ENCODE measurements at regions not wholly inside any gene's neighbourhood (a gene's known extent, or its start where the extent isn't known, plus 50 kb on each side); places are given as distances from the start of the nearest gene placed in this dataset.

DNA sequence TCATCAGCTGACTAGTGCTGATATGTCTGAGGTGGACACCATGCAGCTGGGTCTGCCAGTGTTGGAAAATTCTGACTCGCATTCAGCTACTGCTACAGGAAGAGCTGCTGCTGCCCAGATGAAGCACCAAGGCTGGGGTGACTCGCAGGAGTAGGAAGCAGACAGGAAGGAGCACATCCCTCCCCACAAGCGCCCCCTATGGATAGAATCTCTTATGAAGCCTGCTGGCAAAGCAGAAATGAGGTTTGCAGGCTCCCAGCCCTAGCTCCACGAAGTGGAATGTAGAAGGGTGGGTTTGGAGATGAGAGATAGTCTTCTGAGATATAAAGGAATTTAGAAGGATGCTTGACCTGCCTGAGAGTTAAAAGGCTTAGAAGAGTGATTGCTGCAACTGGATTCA is 443.0 kb downstream of the ACTL7B start:
- no peaks in the 10 kb centered on the region for H3K79me2 ChIP-seq (ENCODE audit: low read length)
- H3K4me2 ChIP-seq (ENCODE audit: low read length) = no peak overlapping the region
- ATAC-seq (no peak), DNase-seq (peak; percentile 14)
- no peak overlapping the region for H3K27ac ChIP-seq (ENCODE audit: low read length)
- peaks cover 5% of the 10 kb centered on the region; the same call in 1 of the 2 replicates for H3K4me1 ChIP-seq (ENCODE audit: insufficient read depth, low read length)
- CTCF ChIA-PET = no interaction called here
- no peaks in the 10 kb centered on the region for H3K27me3 ChIP-seq (ENCODE audit: low read length)
- no peak overlapping the region for H2AFZ ChIP-seq (ENCODE audit: low read length)
- intact Hi-C loops (cut with micrococcal nuclease) = no loop called here
- H3K36me3 ChIP-seq (ENCODE audit: low read depth, low read length) = no peaks in the 10 kb centered on the region
- no TSS peak for BruUV-seq (replicated peaks)
- no peaks in the 10 kb centered on the region for H4K20me1 ChIP-seq (ENCODE audit: low read length)
- H3K4me3 ChIP-seq (ENCODE audit: low read length) = no peak overlapping the region
- POLR2A ChIA-PET (ENCODE audit: unreplicated experiment) = no interaction called here
- no peaks in the 10 kb centered on the region for H3F3A ChIP-seq (ENCODE audit: low read length, unreplicated experiment)
- no peak overlapping the region for H3K9ac ChIP-seq (ENCODE audit: low read length)
- H3K9me2 ChIP-seq (replicated peaks; ENCODE audit: low read length) = no peaks in the 10 kb centered on the region
- no peaks in the 10 kb centered on the region for H3K9me3 ChIP-seq (ENCODE audit: low read length)
- no peak for TF ChIP-seq EZH2 (IDR thresholded peaks at IDR 0.05; ENCODE audit: low read length, unreplicated experiment)
- TF ChIP-seq CTCF (conservative IDR thresholded peaks at IDR 0.05; ENCODE audit: low read depth, low read length) = peak; percentile 34; the same call in 1 of the 2 replicates

DNA sequence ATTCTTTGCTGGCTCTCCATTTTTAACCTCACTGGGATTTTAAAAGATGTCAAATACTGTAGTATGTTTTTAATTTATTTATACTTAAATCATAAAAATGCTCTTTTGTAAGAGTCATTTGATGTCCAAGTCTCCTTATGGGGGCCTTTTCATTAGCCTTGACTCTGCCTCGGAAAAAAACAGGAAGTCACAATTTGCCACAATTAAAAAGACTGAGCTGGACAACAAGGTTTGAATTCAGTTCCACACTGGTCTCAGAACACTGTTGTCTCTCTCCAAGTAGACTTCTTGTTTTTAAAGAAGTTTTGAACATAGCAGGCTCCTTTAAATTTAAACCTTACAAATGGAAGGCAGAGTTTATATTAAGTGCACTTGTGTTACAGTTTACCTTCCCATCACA is 444.2 kb downstream of the ACTL7B start:
- ChIA-PET POLR2A (ENCODE audit: unreplicated experiment) (no interaction called here), CTCF (no interaction called here)
- no peak for TF ChIP-seq EZH2phosphoT487 (IDR thresholded peaks at IDR 0.05; ENCODE audit: borderline replicate concordance, low read length)
- no peak for TF ChIP-seq CTCF (conservative IDR thresholded peaks at IDR 0.05; ENCODE audit: low read depth, low read length)
- TF ChIP-seq EZH2 (IDR thresholded peaks at IDR 0.05; ENCODE audit: low read length, unreplicated experiment) = no peak
- no peaks in the 10 kb centered on the region for H3K9me2 ChIP-seq (replicated peaks; ENCODE audit: low read length)
- no peaks in the 10 kb centered on the region for H3K36me3 ChIP-seq (ENCODE audit: low read depth, low read length)
- H3K4me1 ChIP-seq (ENCODE audit: insufficient read depth, low read length) = peaks cover 2% of the 10 kb centered on the region; the same call in 1 of the 2 replicates
- intact Hi-C loops (cut with micrococcal nuclease) = no loop called here
- no peaks in the 10 kb centered on the region for H3K27me3 ChIP-seq (ENCODE audit: low read length)
- H2AFZ ChIP-seq (ENCODE audit: low read length) = no peak overlapping the region
- H3F3A ChIP-seq (ENCODE audit: low read length, unreplicated experiment) = no peaks in the 10 kb centered on the region
- H3K27ac ChIP-seq (ENCODE audit: low read length) = no peak overlapping the region
- BruUV-seq (replicated peaks) = no TSS peak
- no peak for DNase-seq
- ATAC-seq = no peak
- no peak overlapping the region for H3K4me2 ChIP-seq (ENCODE audit: low read length)
- H3K79me2 ChIP-seq (ENCODE audit: low read length) = no peaks in the 10 kb centered on the region
- H3K9me3 ChIP-seq (ENCODE audit: low read length) = no peaks in the 10 kb centered on the region
- no peak overlapping the region for H3K9ac ChIP-seq (ENCODE audit: low read length)
- H4K20me1 ChIP-seq (ENCODE audit: low read length) = no peaks in the 10 kb centered on the region
- H3K4me3 ChIP-seq (ENCODE audit: low read length) = no peak overlapping the region

DNA sequence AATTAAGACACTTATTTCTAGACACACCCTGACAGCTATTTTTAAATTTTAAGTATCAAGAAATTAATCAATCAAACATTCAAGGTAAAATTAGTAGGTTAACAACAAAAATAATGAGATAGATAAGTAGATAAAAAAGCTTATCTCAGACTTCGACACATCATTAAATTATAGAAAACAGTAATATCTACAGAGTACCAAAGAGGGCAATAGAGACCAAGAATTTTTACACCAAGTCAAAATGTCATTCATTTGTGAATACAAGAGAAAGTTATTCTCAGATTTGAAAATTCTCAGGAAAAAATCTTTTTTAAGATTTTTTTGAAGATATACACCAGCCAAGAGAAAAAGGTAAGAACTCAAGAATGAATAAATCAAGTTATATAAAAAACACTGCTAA is 445.6 kb downstream of the ACTL7B start:
- Histone ChIP-seq H3K9me2 (replicated peaks; ENCODE audit: low read length) (no peaks in the 10 kb centered on the region), H3F3A (ENCODE audit: low read length, unreplicated experiment) (no peaks in the 10 kb centered on the region), H3K4me2 (ENCODE audit: low read length) (no peak overlapping the region), H4K20me1 (ENCODE audit: low read length) (no peaks in the 10 kb centered on the region), H3K27ac (ENCODE audit: low read length) (no peak overlapping the region), H3K27me3 (ENCODE audit: low read length) (no peaks in the 10 kb centered on the region), H3K4me1 (ENCODE audit: insufficient read depth, low read length) (no peaks in the 10 kb centered on the region), H3K36me3 (ENCODE audit: low read depth, low read length) (no peaks in the 10 kb centered on the region), H3K79me2 (ENCODE audit: low read length) (no peaks in the 10 kb centered on the region), H2AFZ (ENCODE audit: low read length) (no peak overlapping the region), H3K9me3 (ENCODE audit: low read length) (no peaks in the 10 kb centered on the region), H3K9ac (ENCODE audit: low read length) (no peak overlapping the region), H3K4me3 (ENCODE audit: low read length) (no peak overlapping the region)
- ChIA-PET CTCF (interaction anchor here (0.7 kb wide), 1 partner anchor 154 kb away, joined by 4 read pairs; no protein-coding TSS in a partner anchor), POLR2A (ENCODE audit: unreplicated experiment) (no interaction called here)
- DNase-seq (no peak), ATAC-seq (no peak)
- no peak for TF ChIP-seq EZH2 (IDR thresholded peaks at IDR 0.05; ENCODE audit: low read length, unreplicated experiment)
- TF ChIP-seq CTCF (conservative IDR thresholded peaks at IDR 0.05; ENCODE audit: low read depth, low read length) = peak; percentile 30; the same call in 1 of the 2 replicates
- TF ChIP-seq EZH2phosphoT487 (IDR thresholded peaks at IDR 0.05; ENCODE audit: borderline replicate concordance, low read length) = no peak
- intact Hi-C loops (cut with micrococcal nuclease) = no loop called here
- no TSS peak for BruUV-seq (replicated peaks)
